ENCODE measurements at regions not wholly inside any gene's neighbourhood (a gene's known extent, or its start where the extent isn't known, plus 50 kb on each side); places are given as distances from the start of the nearest gene placed in this dataset.

GRCh38 chr5:135703016-135703550 is 124.3 kb upstream of the CXCL14 start:
- no peaks in the 10 kb centered on the region for H3K9me3 Mint-ChIP-seq
- no peak overlapping the region for H3K27ac Mint-ChIP-seq
- ATAC-seq = no peak
- no peaks in the 10 kb centered on the region for H3K4me1 Mint-ChIP-seq
- H3K36me3 Mint-ChIP-seq (ENCODE audit: low read depth) = no peaks in the 10 kb centered on the region
- H3K27me3 Mint-ChIP-seq = no peaks in the 10 kb centered on the region
- no peak overlapping the region for H3K4me3 Mint-ChIP-seq
- no peak for DNase-seq

- no peak overlapping the region for H3K4me3 Mint-ChIP-seq
- H3K27me3 Mint-ChIP-seq = no peaks in the 10 kb centered on the region
- H3K4me1 Mint-ChIP-seq = no peaks in the 10 kb centered on the region
- no peaks in the 10 kb centered on the region for H3K36me3 Mint-ChIP-seq (ENCODE audit: low read depth)
- ATAC-seq (no peak), DNase-seq (no peak)
- H3K27ac Mint-ChIP-seq = no peak overlapping the region
- H3K9me3 Mint-ChIP-seq = no peaks in the 10 kb centered on the region
Measured at GRCh38 chr5:135702191-135702590, 123.4 kb upstream of the CXCL14 start.

- Mint-ChIP-seq H3K9me3 (no peaks in the 10 kb centered on the region), H3K4me3 (no peak overlapping the region), H3K36me3 (ENCODE audit: low read depth) (no peaks in the 10 kb centered on the region), H3K27me3 (no peaks in the 10 kb centered on the region), H3K27ac (no peak overlapping the region), H3K4me1 (no peaks in the 10 kb centered on the region)
- DNase-seq (no peak), ATAC-seq (no peak)
Measured at GRCh38 chr5:135700731-135701130, 121.9 kb upstream of the CXCL14 start.

GRCh38 chr5:135697959-135698345 is 119.2 kb upstream of the CXCL14 start:
- H3K27ac Mint-ChIP-seq = no peak overlapping the region
- ATAC-seq = no peak

GRCh38 chr5:135697251-135697958 is 118.6 kb upstream of the CXCL14 start:
- ATAC-seq = no peak
- H3K4me1 Mint-ChIP-seq = no peaks in the 10 kb centered on the region
- no peaks in the 10 kb centered on the region for H3K36me3 Mint-ChIP-seq (ENCODE audit: low read depth)
- no peak overlapping the region for H3K27ac Mint-ChIP-seq
- no peaks in the 10 kb centered on the region for H3K9me3 Mint-ChIP-seq
- DNase-seq = no peak
- no peaks in the 10 kb centered on the region for H3K27me3 Mint-ChIP-seq
- no peak overlapping the region for H3K4me3 Mint-ChIP-seq

More at GRCh38 chr5:135697959-135698345, 119.2 kb upstream of the CXCL14 start:
- Mint-ChIP-seq H3K27me3 (no peaks in the 10 kb centered on the region), H3K4me3 (no peak overlapping the region), H3K36me3 (ENCODE audit: low read depth) (no peaks in the 10 kb centered on the region), H3K9me3 (no peaks in the 10 kb centered on the region), H3K4me1 (no peaks in the 10 kb centered on the region)
- no peak for DNase-seq

GRCh38 chr5:135696317-135696716 is 117.5 kb upstream of the CXCL14 start:
- no peak overlapping the region for H3K4me3 Mint-ChIP-seq
- H3K27me3 Mint-ChIP-seq = no peaks in the 10 kb centered on the region
- DNase-seq = no peak
- H3K9me3 Mint-ChIP-seq = no peaks in the 10 kb centered on the region
- ATAC-seq = no peak
- H3K36me3 Mint-ChIP-seq (ENCODE audit: low read depth) = no peaks in the 10 kb centered on the region
- H3K27ac Mint-ChIP-seq = no peak overlapping the region
- no peaks in the 10 kb centered on the region for H3K4me1 Mint-ChIP-seq

GRCh38 chr5:135695656-135696313 is 117.0 kb upstream of the CXCL14 start:
- H3K4me1 Mint-ChIP-seq = no peaks in the 10 kb centered on the region
- peaks cover 2% of the 10 kb centered on the region for H3K27me3 Mint-ChIP-seq
- no peaks in the 10 kb centered on the region for H3K9me3 Mint-ChIP-seq
- H3K36me3 Mint-ChIP-seq (ENCODE audit: low read depth) = no peaks in the 10 kb centered on the region
- no peak overlapping the region for H3K27ac Mint-ChIP-seq
- ATAC-seq (no peak), DNase-seq (no peak)
- H3K4me3 Mint-ChIP-seq = no peak overlapping the region

GRCh38 chr5:135694906-135695305 is 116.1 kb upstream of the CXCL14 start:
- no peak for ATAC-seq
- no peak overlapping the region for H3K27ac Mint-ChIP-seq
- H3K36me3 Mint-ChIP-seq (ENCODE audit: low read depth) = no peaks in the 10 kb centered on the region

GRCh38 chr5:135694012-135694411 is 115.2 kb upstream of the CXCL14 start:
- Mint-ChIP-seq H3K4me1 (no peaks in the 10 kb centered on the region), H3K9me3 (no peaks in the 10 kb centered on the region), H3K27ac (no peak overlapping the region), H3K27me3 (peaks cover 4% of the 10 kb centered on the region), H3K4me3 (no peak overlapping the region), H3K36me3 (ENCODE audit: low read depth) (no peaks in the 10 kb centered on the region)
- no peak for ATAC-seq
- no peak for DNase-seq

More at GRCh38 chr5:135694906-135695305, 116.1 kb upstream of the CXCL14 start:
- H3K4me1 Mint-ChIP-seq = no peaks in the 10 kb centered on the region
- DNase-seq = no peak
- H3K27me3 Mint-ChIP-seq = peaks cover 4% of the 10 kb centered on the region
- no peaks in the 10 kb centered on the region for H3K9me3 Mint-ChIP-seq
- H3K4me3 Mint-ChIP-seq = no peak overlapping the region

- DNase-seq (no peak), ATAC-seq (no peak)
- no peak overlapping the region for H3K4me3 Mint-ChIP-seq
- no peak overlapping the region for H3K27ac Mint-ChIP-seq
- no peaks in the 10 kb centered on the region for H3K4me1 Mint-ChIP-seq
- no peaks in the 10 kb centered on the region for H3K36me3 Mint-ChIP-seq (ENCODE audit: low read depth)
- no peaks in the 10 kb centered on the region for H3K9me3 Mint-ChIP-seq
- H3K27me3 Mint-ChIP-seq = peaks cover 4% of the 10 kb centered on the region
Measured at GRCh38 chr5:135693371-135693955, 114.7 kb upstream of the CXCL14 start.

GRCh38 chr5:135691044-135691443 is 112.3 kb upstream of the CXCL14 start:
- H3K4me3 Mint-ChIP-seq = no peak overlapping the region
- ATAC-seq = no peak
- no peaks in the 10 kb centered on the region for H3K4me1 Mint-ChIP-seq
- H3K9me3 Mint-ChIP-seq = no peaks in the 10 kb centered on the region
- H3K27me3 Mint-ChIP-seq = peaks cover 7% of the 10 kb centered on the region
- H3K27ac Mint-ChIP-seq = no peak overlapping the region
- H3K36me3 Mint-ChIP-seq (ENCODE audit: low read depth) = no peaks in the 10 kb centered on the region
- DNase-seq = no peak

- no peak overlapping the region for H3K4me3 Mint-ChIP-seq
- H3K27me3 Mint-ChIP-seq = peaks cover 10% of the 10 kb centered on the region
- H3K4me1 Mint-ChIP-seq = no peaks in the 10 kb centered on the region
- no peaks in the 10 kb centered on the region for H3K36me3 Mint-ChIP-seq (ENCODE audit: low read depth)
- DNase-seq (no peak), ATAC-seq (no peak)
- H3K27ac Mint-ChIP-seq = no peak overlapping the region
- H3K9me3 Mint-ChIP-seq = no peaks in the 10 kb centered on the region
Measured at GRCh38 chr5:135690466-135690865, 111.7 kb upstream of the CXCL14 start.

GRCh38 chr5:135689506-135689905 is 110.7 kb upstream of the CXCL14 start:
- no peak overlapping the region for H3K27ac Mint-ChIP-seq
- no peaks in the 10 kb centered on the region for H3K9me3 Mint-ChIP-seq
- no peaks in the 10 kb centered on the region for H3K36me3 Mint-ChIP-seq (ENCODE audit: low read depth)
- DNase-seq (no peak), ATAC-seq (no peak)
- H3K4me1 Mint-ChIP-seq = no peaks in the 10 kb centered on the region
- peaks cover 10% of the 10 kb centered on the region for H3K27me3 Mint-ChIP-seq
- no peak overlapping the region for H3K4me3 Mint-ChIP-seq

GRCh38 chr5:135688385-135688784 is 109.6 kb upstream of the CXCL14 start:
- no peak overlapping the region for H3K4me3 Mint-ChIP-seq
- no peaks in the 10 kb centered on the region for H3K36me3 Mint-ChIP-seq (ENCODE audit: low read depth)
- DNase-seq (no peak), ATAC-seq (no peak)
- no peaks in the 10 kb centered on the region for H3K4me1 Mint-ChIP-seq
- H3K27me3 Mint-ChIP-seq = peaks cover 10% of the 10 kb centered on the region
- H3K9me3 Mint-ChIP-seq = no peaks in the 10 kb centered on the region
- H3K27ac Mint-ChIP-seq = no peak overlapping the region

- H3K27me3 Mint-ChIP-seq = peaks cover 7% of the 10 kb centered on the region
- H3K4me3 Mint-ChIP-seq = no peak overlapping the region
- ATAC-seq = no peak
- no peak overlapping the region for H3K27ac Mint-ChIP-seq
- peaks cover 26% of the 10 kb centered on the region for H3K9me3 Mint-ChIP-seq
- H3K4me1 Mint-ChIP-seq = no peaks in the 10 kb centered on the region
- no peak for DNase-seq
- no peaks in the 10 kb centered on the region for H3K36me3 Mint-ChIP-seq (ENCODE audit: low read depth)
Measured at GRCh38 chr5:135683189-135683588, 104.4 kb upstream of the CXCL14 start.

Measured in activated naive CD8-positive, alpha-beta T cell treated with anti-CD3 and anti-CD28 coated beads, Interleukin-2, amount 50 U/mL, for 24 hours (primary cell).